ENCODE measurements at regions not wholly inside any gene's neighbourhood (a gene's known extent, or its start where the extent isn't known, plus 50 kb on each side); places are given as distances from the start of the nearest gene placed in this dataset.

GRCh38 chr10:108454793-108455192 is 1290.3 kb upstream of the SORCS1 start:
- no peak for TF ChIP-seq POLR2A (IDR thresholded peaks at IDR 0.05; ENCODE audit: low read depth, low read length)
- TF ChIP-seq, protein P1, sequence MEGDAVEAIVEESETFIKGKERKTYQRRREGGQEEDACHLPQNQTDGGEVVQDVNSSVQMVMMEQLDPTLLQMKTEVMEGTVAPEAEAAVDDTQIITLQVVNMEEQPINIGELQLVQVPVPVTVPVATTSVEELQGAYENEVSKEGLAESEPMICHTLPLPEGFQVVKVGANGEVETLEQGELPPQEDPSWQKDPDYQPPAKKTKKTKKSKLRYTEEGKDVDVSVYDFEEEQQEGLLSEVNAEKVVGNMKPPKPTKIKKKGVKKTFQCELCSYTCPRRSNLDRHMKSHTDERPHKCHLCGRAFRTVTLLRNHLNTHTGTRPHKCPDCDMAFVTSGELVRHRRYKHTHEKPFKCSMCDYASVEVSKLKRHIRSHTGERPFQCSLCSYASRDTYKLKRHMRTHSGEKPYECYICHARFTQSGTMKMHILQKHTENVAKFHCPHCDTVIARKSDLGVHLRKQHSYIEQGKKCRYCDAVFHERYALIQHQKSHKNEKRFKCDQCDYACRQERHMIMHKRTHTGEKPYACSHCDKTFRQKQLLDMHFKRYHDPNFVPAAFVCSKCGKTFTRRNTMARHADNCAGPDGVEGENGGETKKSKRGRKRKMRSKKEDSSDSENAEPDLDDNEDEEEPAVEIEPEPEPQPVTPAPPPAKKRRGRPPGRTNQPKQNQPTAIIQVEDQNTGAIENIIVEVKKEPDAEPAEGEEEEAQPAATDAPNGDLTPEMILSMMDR (conservative IDR thresholded peaks at IDR 0.05; ENCODE audit: low read depth, low read length) = no peak
- TF ChIP-seq MAFK (IDR thresholded peaks at IDR 0.05; ENCODE audit: low read depth, low read length) = no peak
- TF ChIP-seq SMC3 (IDR thresholded peaks at IDR 0.05; ENCODE audit: low read depth, low read length) = no peak
- TF ChIP-seq CEBPB (IDR thresholded peaks at IDR 0.05; ENCODE audit: low read depth, low read length) = no peak
- no peak for TF ChIP-seq RAD21 (IDR thresholded peaks at IDR 0.05; ENCODE audit: low read length)

All from IMR-90 (cell line).